ENCODE measurements at regions not wholly inside any gene's neighbourhood (a gene's known extent, or its start where the extent isn't known, plus 50 kb on each side); places are given as distances from the start of the nearest gene placed in this dataset.
"Not testable (repeated sequence)": the region's sequence is repeated elsewhere in the genome, so short reads cannot be mapped to it uniquely, and the experiment has no call there.

DNA sequence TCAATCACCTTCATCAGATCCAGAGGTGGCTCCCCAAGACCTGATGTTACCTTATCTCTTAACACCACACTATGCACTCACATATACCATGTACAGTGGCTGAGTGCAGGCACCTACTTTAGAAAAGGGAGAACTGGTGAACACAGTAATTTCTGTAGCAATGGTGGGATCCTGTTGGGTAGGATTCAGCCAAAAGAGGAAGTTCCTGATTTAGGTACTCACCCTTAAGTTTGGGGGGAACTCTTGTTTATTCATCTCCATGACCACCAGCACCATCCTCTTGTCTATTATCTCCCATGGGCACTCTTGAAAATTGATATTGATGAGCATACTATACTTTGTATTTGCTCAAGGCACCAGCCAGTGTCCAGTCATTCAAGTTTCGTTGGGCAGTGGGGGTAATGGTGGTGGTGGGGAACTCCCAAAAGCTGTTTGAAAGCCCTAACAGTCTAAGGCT, 324.4 kb downstream of the LMO7 start:
- FAIRE-seq (no peak), DNase-seq (ENCODE audit: insufficient read length, low spot score) (no peak)
- TF ChIP-seq, protein P1, sequence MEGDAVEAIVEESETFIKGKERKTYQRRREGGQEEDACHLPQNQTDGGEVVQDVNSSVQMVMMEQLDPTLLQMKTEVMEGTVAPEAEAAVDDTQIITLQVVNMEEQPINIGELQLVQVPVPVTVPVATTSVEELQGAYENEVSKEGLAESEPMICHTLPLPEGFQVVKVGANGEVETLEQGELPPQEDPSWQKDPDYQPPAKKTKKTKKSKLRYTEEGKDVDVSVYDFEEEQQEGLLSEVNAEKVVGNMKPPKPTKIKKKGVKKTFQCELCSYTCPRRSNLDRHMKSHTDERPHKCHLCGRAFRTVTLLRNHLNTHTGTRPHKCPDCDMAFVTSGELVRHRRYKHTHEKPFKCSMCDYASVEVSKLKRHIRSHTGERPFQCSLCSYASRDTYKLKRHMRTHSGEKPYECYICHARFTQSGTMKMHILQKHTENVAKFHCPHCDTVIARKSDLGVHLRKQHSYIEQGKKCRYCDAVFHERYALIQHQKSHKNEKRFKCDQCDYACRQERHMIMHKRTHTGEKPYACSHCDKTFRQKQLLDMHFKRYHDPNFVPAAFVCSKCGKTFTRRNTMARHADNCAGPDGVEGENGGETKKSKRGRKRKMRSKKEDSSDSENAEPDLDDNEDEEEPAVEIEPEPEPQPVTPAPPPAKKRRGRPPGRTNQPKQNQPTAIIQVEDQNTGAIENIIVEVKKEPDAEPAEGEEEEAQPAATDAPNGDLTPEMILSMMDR (IDR thresholded peaks at IDR 0.05; ENCODE audit: insufficient read depth, missing control alignments), result no peak

GRCh38 chr13:75959861-75960481, 323.8 kb downstream of the LMO7 start:
- TF ChIP-seq, protein P1 (IDR thresholded peaks at IDR 0.05; ENCODE audit: insufficient read depth, missing control alignments), result no peak
- DNase-seq (ENCODE audit: insufficient read length, low spot score) (no peak), FAIRE-seq (no peak)

- not testable (repeated sequence) for FAIRE-seq; DNase-seq (ENCODE audit: insufficient read length, low spot score)
Observed at GRCh38 chr13:75953589-75953988, 317.5 kb downstream of the LMO7 start.

DNA sequence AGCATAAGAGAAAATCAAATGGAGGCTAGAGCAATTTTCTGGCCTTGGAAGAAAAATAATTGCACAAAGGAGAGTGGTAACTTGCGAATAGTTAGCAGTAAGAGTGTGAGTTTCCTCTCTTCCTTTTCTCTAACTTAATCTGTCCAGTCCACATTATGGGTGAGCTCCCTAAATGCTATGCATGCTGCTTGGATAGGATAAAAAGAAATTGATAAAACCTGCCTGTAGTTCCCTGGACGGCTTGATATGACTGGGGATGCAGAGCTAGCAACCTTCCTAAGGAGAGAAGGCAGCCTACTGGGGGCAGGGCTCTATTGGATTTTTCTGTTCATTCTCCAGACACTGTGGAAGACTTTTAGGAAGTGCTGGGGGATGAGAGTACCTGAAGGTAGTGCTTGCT, 311.3 kb downstream of the LMO7 start:
- FAIRE-seq (no peak), DNase-seq (ENCODE audit: insufficient read length, low spot score) (no peak)
- TF ChIP-seq, protein P1 (IDR thresholded peaks at IDR 0.05; ENCODE audit: insufficient read depth, missing control alignments), result no peak

DNA sequence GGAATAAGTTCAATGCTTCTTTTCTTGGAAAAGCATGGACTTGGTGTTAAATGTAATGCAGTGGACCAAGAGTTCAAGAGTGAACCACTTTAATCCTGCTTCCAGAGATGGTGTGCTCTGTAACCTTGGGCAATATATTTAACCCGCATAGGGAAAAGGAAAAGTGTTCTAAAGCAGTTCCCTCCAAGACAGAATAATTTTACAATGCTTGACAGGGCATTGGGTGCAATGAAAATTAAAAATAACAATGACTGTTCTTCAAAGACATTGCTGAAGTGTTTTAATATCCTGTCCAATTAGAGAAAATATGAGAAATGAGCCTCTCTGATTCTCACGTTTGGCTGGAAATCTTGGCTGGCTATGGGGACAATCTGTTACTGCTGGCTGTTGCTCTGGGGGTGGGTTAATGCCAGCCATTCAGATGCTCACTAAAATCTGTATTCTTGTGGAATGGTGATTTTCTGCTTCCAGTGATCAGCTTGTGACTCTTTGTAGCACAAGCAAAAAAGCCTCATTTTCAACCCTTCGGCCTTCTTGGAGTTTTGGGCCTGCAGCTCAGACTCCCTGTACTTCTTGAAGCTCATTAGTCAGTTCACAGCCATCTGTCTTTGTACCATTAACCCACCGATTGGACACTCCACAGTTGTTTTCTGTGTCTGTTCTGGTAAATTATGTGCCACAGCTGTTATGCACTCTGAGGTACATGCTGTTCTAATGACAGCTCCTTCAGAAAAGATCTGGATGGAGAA, 310.6 kb downstream of the LMO7 start:
- no peak for DNase-seq (ENCODE audit: insufficient read length, low spot score)
- no peak for FAIRE-seq
- TF ChIP-seq, protein P1 (IDR thresholded peaks at IDR 0.05; ENCODE audit: insufficient read depth, missing control alignments), result no peak

DNA sequence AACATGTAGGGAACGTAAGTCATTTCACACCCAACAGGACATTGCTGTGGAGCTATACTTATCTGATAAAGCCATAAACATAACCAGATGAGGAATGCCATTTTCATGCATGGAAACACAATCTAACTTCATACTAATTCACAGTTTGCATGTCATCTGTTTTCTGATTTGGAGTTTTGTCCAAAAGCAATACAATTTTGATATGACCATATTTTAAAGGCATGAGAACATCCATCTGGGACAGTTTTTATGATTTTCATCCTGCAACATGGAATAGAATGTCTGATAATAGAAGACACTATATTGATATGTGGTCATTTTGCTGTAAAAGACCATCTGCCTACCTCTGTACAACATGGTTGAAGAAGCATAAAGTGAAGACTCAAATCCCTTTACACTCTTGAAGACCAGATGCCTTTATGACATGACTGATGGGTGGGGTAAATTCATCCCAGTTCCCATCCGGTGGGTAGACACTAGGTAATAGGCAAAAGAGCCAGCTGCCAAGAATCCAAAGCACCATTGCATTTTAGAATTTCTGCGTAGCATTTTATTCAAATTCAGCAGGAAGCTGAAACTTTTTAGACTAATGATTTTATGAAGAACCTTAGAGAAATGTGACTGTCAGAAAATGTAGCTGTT, 309.8 kb downstream of the LMO7 start:
- no peak for FAIRE-seq
- no peak for DNase-seq (ENCODE audit: insufficient read length, low spot score)

DNA sequence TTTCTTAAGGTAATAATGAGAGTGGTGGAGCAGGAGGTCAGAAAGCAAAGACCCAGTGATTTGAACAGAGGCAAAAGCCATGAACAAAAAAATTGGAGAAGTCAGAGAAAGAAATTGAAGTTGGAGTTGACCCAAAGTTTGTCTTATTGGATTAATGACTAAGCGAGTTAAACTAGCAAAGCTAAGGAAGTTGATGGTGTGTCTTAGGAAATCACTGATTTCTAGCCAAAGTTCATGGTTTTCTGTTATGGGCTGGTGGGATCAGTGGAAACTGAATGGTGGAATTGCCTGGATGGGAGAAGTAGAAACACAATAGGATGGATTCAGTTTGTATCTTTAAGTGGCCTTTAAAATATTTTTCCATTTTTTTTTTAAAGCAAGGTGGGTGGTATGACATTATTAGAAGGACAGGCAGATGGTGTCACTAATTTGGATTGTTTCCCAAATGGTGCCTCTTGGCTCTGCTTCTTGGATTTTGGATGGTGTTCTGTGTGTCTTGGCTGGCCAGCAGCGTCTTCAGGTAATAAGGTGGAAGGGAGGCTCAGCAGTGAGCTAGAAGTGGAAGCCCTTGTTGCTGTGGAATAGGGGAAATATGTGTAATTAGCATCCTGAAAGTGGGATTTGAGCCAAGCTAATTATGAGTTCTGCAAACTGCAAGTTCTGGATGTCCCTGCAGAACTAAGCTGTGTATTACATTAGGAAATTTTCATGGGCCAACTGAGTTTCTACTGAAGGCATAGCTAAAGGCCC, 302.9 kb downstream of the LMO7 start:
- TF ChIP-seq, protein P1 (IDR thresholded peaks at IDR 0.05; ENCODE audit: insufficient read depth, missing control alignments), result no peak
- no peak for FAIRE-seq

More for the DNA sequence above, 309.8 kb downstream of the LMO7 start:
- TF ChIP-seq, protein P1 (IDR thresholded peaks at IDR 0.05; ENCODE audit: insufficient read depth, missing control alignments), result no peak

More for the DNA sequence above, 302.9 kb downstream of the LMO7 start:
- DNase-seq (ENCODE audit: insufficient read length, low spot score), result no peak
